WTC11 (cell line): ENCODE measurements at regions not wholly inside any gene's neighbourhood (a gene's known extent, or its start where the extent isn't known, plus 50 kb on each side); places are given as distances from the start of the nearest gene placed in this dataset.

Experiments
- ATAC-seq: fragments of 200-7000 bp; cut with Tn5 transposase; 2 replicates; pipeline ENCODE4 v1.10.0; 2021; ENCODE audit warnings: mild to moderate bottlenecking, moderate library complexity
- CTCF ChIA-PET: fragments of 300-600 bp; sonication (Branson Sonifier 250); formaldehyde crosslinking; loops from one replicate; lab custom pipeline; 2021; ENCODE audit warnings: antibody characterized with exemption; lab: Charles Lee
- POLR2A ChIA-PET: fragments of 350-600 bp; sonication (Branson Sonifier 250); formaldehyde crosslinking; loops from one replicate; lab custom pipeline; 2021; ENCODE audit warnings: antibody characterized with exemption; lab: Charles Lee
- DNase-seq: peaks from one replicate; pipeline ENCODE4 v3.0.0; 2021; ENCODE audit warnings: low spot score
- H3K27ac Mint-ChIP-seq: 2 replicates; pipeline ENCODE4 v1.8.0; 2021; ENCODE audit warnings: mixed read lengths
- H3K27me3 Mint-ChIP-seq: 2 replicates; pipeline ENCODE4 v1.8.0; 2021; ENCODE audit warnings: low read depth, mild to moderate bottlenecking, moderate library complexity, mixed read lengths
- H3K36me3 Mint-ChIP-seq: 2 replicates; pipeline ENCODE4 v1.8.0; 2021; ENCODE audit warnings: mixed read lengths
- H3K4me1 Mint-ChIP-seq: 2 replicates; pipeline ENCODE4 v1.8.0; 2022; ENCODE audit warnings: mixed read lengths
- H3K4me3 Mint-ChIP-seq: 2 replicates; pipeline ENCODE4 v1.8.0; 2021; ENCODE audit warnings: mild to moderate bottlenecking, moderate library complexity, mixed read lengths
- H3K9me3 Mint-ChIP-seq: 2 replicates; pipeline ENCODE4 v1.8.0; 2021; ENCODE audit warnings: mixed read lengths
- ATF2 ChIP-seq: sonication (generic); formaldehyde crosslinking; IDR thresholded peaks from 2 replicates; pipeline ENCODE4 v1.8.1; 2022; ENCODE audit warnings: low read depth, missing genetic modification reagents, borderline replicate concordance
- E2F4 ChIP-seq: sonication (generic); formaldehyde crosslinking; IDR thresholded peaks from 2 replicates; pipeline ENCODE4 v1.8.1; 2022; ENCODE audit warnings: low read depth, mild to moderate bottlenecking, moderate library complexity, missing genetic modification reagents, borderline replicate concordance
- ESRRA ChIP-seq: sonication (generic); formaldehyde crosslinking; IDR thresholded peaks from 2 replicates; pipeline ENCODE4 v1.8.1; 2022; ENCODE audit warnings: mild to moderate bottlenecking, missing genetic modification reagents, borderline replicate concordance
- GABPB1 ChIP-seq: sonication (generic); formaldehyde crosslinking; IDR thresholded peaks from 2 replicates; pipeline ENCODE4 v1.8.1; 2023; ENCODE audit warnings: mild to moderate bottlenecking, missing genetic modification reagents
- GRHL2 ChIP-seq: fragments of 250-450 bp; sonication (Bioruptor Pico); IDR thresholded peaks from 2 replicates; pipeline ENCODE4 v1.8.0; 2022; ENCODE audit warnings: mild to moderate bottlenecking, moderate library complexity; ENCODE audit not compliant: insufficient replicate concordance, severe bottlenecking
- IRF2 ChIP-seq: sonication (generic); formaldehyde crosslinking; IDR thresholded peaks from 2 replicates; pipeline ENCODE4 v1.8.0; 2022; ENCODE audit warnings: low read depth, missing genetic modification reagents, borderline replicate concordance
- KAT7 ChIP-seq: sonication (generic); formaldehyde crosslinking; IDR thresholded peaks from 2 replicates; pipeline ENCODE4 v1.8.1; 2023; ENCODE audit warnings: missing genetic modification reagents, mild to moderate bottlenecking, borderline replicate concordance
- NR3C1 ChIP-seq: sonication (generic); formaldehyde crosslinking; conservative IDR thresholded peaks from 2 replicates; pipeline ENCODE4 v1.8.1; 2023; ENCODE audit warnings: low read depth, mild to moderate bottlenecking, missing genetic modification reagents
- PRRX2 ChIP-seq: fragments of 250-450 bp; sonication (Bioruptor Pico); IDR thresholded peaks from 2 replicates; pipeline ENCODE4 v1.8.0; 2021; ENCODE audit warnings: mild to moderate bottlenecking
- SMAD3 ChIP-seq: sonication (generic); formaldehyde crosslinking; IDR thresholded peaks from 2 replicates; pipeline ENCODE4 v1.8.0; 2022; ENCODE audit warnings: missing genetic modification reagents, mild to moderate bottlenecking, borderline replicate concordance
- USF1 ChIP-seq: sonication (generic); formaldehyde crosslinking; IDR thresholded peaks from 2 replicates; pipeline ENCODE4 v1.8.0; 2022; ENCODE audit warnings: mild to moderate bottlenecking, missing genetic modification reagents
- ZNF219 ChIP-seq: sonication (generic); formaldehyde crosslinking; IDR thresholded peaks from 2 replicates; pipeline ENCODE4 v1.8.0; 2023; ENCODE audit warnings: missing genetic modification reagents, mild to moderate bottlenecking, borderline replicate concordance
- ZNF263 ChIP-seq: sonication (generic); formaldehyde crosslinking; IDR thresholded peaks from 2 replicates; pipeline ENCODE4 v1.8.1; 2022; ENCODE audit warnings: low read depth, mild to moderate bottlenecking, moderate library complexity, missing genetic modification reagents
- ZNF425 ChIP-seq: fragments of 250-450 bp; sonication (Bioruptor Pico); conservative IDR thresholded peaks from 2 replicates; pipeline ENCODE4 v1.9.0; 2021; ENCODE audit warnings: mild to moderate bottlenecking
- TF ChIP-seq, protein P1 (sequence below): fragments of 250-450 bp; sonication (Bioruptor Pico); IDR thresholded peaks from 2 replicates; pipeline ENCODE4 v1.8.0; 2021; ENCODE audit warnings: mild to moderate bottlenecking
- TF ChIP-seq, protein P2 (sequence below): sonication (generic); formaldehyde crosslinking; conservative IDR thresholded peaks from 2 replicates; pipeline ENCODE4 v1.8.1; 2023; ENCODE audit warnings: mild to moderate bottlenecking, low read depth, missing genetic modification reagents, moderate library complexity
- TF ChIP-seq, protein P3 (sequence below): sonication (generic); formaldehyde crosslinking; conservative IDR thresholded peaks from 2 replicates; pipeline ENCODE4 v1.8.1; 2022; ENCODE audit warnings: mild to moderate bottlenecking, missing genetic modification reagents
- TF ChIP-seq, protein P4 (sequence below): sonication (generic); formaldehyde crosslinking; IDR thresholded peaks from 2 replicates; pipeline ENCODE4 v1.8.1; 2022; ENCODE audit warnings: missing genetic modification reagents, borderline replicate concordance

DNA sequence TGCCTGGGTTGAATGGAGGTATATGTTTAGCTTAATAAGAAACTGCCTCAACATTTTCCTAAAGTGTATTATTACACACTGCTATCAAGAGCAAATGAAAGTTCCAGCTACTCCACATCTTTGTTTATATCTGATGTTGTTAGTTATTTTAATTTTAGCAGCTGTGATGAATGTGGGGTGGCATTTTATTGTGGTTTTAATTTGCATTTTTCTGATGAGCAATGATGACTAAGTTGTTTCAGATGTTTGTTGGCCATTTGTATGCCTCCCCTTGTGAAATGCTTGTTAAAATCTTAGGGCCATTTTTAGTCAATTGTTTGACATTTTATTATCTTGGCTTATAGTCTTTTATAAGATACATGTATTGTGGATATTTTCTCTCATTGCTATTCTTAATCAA lies 260.4 kb upstream of the SLCO3A1 start:
- POLR2A ChIA-PET: no interaction called here
- H3K9me3 Mint-ChIP-seq: no peaks in the 10 kb centered on the region
- DNase-seq (no peak), ATAC-seq (no peak)
- H3K27ac Mint-ChIP-seq: no peak overlapping the region
- H3K4me3 Mint-ChIP-seq: no peak overlapping the region
- no peaks in the 10 kb centered on the region for H3K27me3 Mint-ChIP-seq
- TF ChIP-seq GABPB1 (CRISPR knock-in tag) (no peak), ZNF263 (CRISPR knock-in tag) (no peak), ESRRA (CRISPR knock-in tag) (no peak), IRF2 (CRISPR knock-in tag) (no peak), SMAD3 (no peak), KAT7 (CRISPR knock-in tag) (no peak)
- TF ChIP-seq, protein P1, sequence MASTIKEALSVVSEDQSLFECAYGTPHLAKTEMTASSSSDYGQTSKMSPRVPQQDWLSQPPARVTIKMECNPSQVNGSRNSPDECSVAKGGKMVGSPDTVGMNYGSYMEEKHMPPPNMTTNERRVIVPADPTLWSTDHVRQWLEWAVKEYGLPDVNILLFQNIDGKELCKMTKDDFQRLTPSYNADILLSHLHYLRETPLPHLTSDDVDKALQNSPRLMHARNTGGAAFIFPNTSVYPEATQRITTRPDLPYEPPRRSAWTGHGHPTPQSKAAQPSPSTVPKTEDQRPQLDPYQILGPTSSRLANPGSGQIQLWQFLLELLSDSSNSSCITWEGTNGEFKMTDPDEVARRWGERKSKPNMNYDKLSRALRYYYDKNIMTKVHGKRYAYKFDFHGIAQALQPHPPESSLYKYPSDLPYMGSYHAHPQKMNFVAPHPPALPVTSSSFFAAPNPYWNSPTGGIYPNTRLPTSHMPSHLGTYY (CRISPR knock-in tag): no peak
- TF ChIP-seq, protein P2, sequence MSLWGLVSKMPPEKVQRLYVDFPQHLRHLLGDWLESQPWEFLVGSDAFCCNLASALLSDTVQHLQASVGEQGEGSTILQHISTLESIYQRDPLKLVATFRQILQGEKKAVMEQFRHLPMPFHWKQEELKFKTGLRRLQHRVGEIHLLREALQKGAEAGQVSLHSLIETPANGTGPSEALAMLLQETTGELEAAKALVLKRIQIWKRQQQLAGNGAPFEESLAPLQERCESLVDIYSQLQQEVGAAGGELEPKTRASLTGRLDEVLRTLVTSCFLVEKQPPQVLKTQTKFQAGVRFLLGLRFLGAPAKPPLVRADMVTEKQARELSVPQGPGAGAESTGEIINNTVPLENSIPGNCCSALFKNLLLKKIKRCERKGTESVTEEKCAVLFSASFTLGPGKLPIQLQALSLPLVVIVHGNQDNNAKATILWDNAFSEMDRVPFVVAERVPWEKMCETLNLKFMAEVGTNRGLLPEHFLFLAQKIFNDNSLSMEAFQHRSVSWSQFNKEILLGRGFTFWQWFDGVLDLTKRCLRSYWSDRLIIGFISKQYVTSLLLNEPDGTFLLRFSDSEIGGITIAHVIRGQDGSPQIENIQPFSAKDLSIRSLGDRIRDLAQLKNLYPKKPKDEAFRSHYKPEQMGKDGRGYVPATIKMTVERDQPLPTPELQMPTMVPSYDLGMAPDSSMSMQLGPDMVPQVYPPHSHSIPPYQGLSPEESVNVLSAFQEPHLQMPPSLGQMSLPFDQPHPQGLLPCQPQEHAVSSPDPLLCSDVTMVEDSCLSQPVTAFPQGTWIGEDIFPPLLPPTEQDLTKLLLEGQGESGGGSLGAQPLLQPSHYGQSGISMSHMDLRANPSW: no peak
- TF ChIP-seq, protein P3, sequence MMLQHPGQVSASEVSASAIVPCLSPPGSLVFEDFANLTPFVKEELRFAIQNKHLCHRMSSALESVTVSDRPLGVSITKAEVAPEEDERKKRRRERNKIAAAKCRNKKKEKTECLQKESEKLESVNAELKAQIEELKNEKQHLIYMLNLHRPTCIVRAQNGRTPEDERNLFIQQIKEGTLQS: no peak
- TF ChIP-seq, all 79 proteins: peak for 0
- Mint-ChIP-seq H3K4me1 (peaks cover 4% of the 10 kb centered on the region; the same call in 1 of the 2 replicates), H3K36me3 (no peaks in the 10 kb centered on the region)
- CTCF ChIA-PET: no interaction called here

- H3K4me3 Mint-ChIP-seq: no peak overlapping the region
- H3K27ac Mint-ChIP-seq: no peak overlapping the region
- CTCF ChIA-PET: no interaction called here
- DNase-seq (no peak), ATAC-seq (no peak)
- no peak for TF ChIP-seq USF1 (CRISPR knock-in tag)
- no peak for TF ChIP-seq ZNF219 (CRISPR knock-in tag)
- TF ChIP-seq GRHL2 (CRISPR knock-in tag): no peak
- TF ChIP-seq, protein P4, sequence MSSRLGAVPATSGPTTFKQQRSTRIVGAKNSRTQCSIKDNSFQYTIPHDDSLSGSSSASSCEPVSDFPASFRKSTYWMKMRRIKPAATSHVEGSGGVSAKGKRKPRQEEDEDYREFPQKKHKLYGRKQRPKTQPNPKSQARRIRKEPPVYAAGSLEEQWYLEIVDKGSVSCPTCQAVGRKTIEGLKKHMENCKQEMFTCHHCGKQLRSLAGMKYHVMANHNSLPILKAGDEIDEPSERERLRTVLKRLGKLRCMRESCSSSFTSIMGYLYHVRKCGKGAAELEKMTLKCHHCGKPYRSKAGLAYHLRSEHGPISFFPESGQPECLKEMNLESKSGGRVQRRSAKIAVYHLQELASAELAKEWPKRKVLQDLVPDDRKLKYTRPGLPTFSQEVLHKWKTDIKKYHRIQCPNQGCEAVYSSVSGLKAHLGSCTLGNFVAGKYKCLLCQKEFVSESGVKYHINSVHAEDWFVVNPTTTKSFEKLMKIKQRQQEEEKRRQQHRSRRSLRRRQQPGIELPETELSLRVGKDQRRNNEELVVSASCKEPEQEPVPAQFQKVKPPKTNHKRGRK (CRISPR knock-in tag): no peak
- TF ChIP-seq PRRX2: no peak
- no peak for TF ChIP-seq NR3C1 (CRISPR knock-in tag)
- no peak for TF ChIP-seq E2F4 (CRISPR knock-in tag)
- no peak for TF ChIP-seq ZNF425
- no peak for TF ChIP-seq ATF2 (CRISPR knock-in tag)
- POLR2A ChIA-PET: no interaction called here
- peaks cover 4% of the 10 kb centered on the region; the same call in 1 of the 2 replicates for H3K4me1 Mint-ChIP-seq
- H3K27me3 Mint-ChIP-seq: no peaks in the 10 kb centered on the region
- H3K9me3 Mint-ChIP-seq: no peaks in the 10 kb centered on the region
- H3K36me3 Mint-ChIP-seq: no peaks in the 10 kb centered on the region
These were observed 259.9 kb upstream of the SLCO3A1 start for GRCh38 chr15:91593653-91594052.
